IMR-90 (cell line): ENCODE measurements at regions not wholly inside any gene's neighbourhood (a gene's known extent, or its start where the extent isn't known, plus 50 kb on each side); places are given as distances from the start of the nearest gene placed in this dataset.
"Not testable (repeated sequence)": the region's sequence is repeated elsewhere in the genome, so short reads cannot be mapped to it uniquely, and the experiment has no call there.

Source experiments
- ATAC-seq: fragments of 200-7000 bp; cut with Tn5 transposase; 2 replicates; pipeline ENCODE4 v1.9.1; 2020; ENCODE audit warnings: low read depth, mild to moderate bottlenecking, moderate library complexity
- BruUV-seq: library from RNA; stranded (reverse); fragments of 400-500 nt; replicated peaks from 2 replicates; lab custom pipeline; 2021; lab: Mats Ljungman, UMichigan
- CTCF ChIA-PET: fragments of 300-600 bp; formaldehyde crosslinking; extraction: SDS; loops from one replicate; lab custom pipeline; 2021; ENCODE audit warnings: antibody characterized with exemption; lab: Yijun Ruan, JAX
- POLR2A ChIA-PET: fragments of 300-600 bp; sonication (Branson Sonifier 250); formaldehyde crosslinking; loops from one replicate; lab custom pipeline; 2022; ENCODE audit warnings: antibody characterized with exemption; ENCODE audit not compliant: unreplicated experiment; lab: Charles Lee
- DNase-seq: peaks from one replicate; pipeline ENCODE4 v3.0.0; 2013
- H2AFZ ChIP-seq: replicated peaks from 2 replicates; pipeline ENCODE3; 2013; ENCODE audit warnings: low read length, mild to moderate bottlenecking; ENCODE audit not compliant: poor library complexity
- H2AK5ac ChIP-seq: 2 replicates; pipeline ENCODE4 v1.6.1; 2013; ENCODE audit warnings: low read depth, low read length, inconsistent platforms
- H2AK9ac ChIP-seq: replicated peaks from 2 replicates; pipeline ENCODE3; 2013; ENCODE audit warnings: mild to moderate bottlenecking, low read depth, low read length, moderate library complexity; ENCODE audit not compliant: poor library complexity
- H2BK120ac ChIP-seq: 2 replicates; pipeline ENCODE4 v1.6.1; 2013; ENCODE audit warnings: low read depth, low read length, inconsistent platforms
- H2BK15ac ChIP-seq: 3 replicates; pipeline ENCODE4 v1.6.1; 2013; ENCODE audit warnings: low read depth, low read length, inconsistent platforms
- H2BK20ac ChIP-seq: 2 replicates; pipeline ENCODE4 v1.6.1; 2013; ENCODE audit warnings: low read depth, mild to moderate bottlenecking, inconsistent platforms, low read length, moderate library complexity
- H2BK5ac ChIP-seq: 2 replicates; pipeline ENCODE4 v1.6.1; 2013; ENCODE audit warnings: mild to moderate bottlenecking, low read depth, low read length, inconsistent platforms; ENCODE audit not compliant: poor library complexity, severe bottlenecking
- H3K14ac ChIP-seq: replicated peaks from 2 replicates; pipeline ENCODE4 v1.6.1; 2013; ENCODE audit warnings: low read depth, low read length, inconsistent platforms
- H3K18ac ChIP-seq: 2 replicates; pipeline ENCODE4 v1.6.1; 2013; ENCODE audit warnings: low read depth, low read length, control low read depth
- H3K23ac ChIP-seq: 2 replicates; pipeline ENCODE4 v1.6.1; 2013; ENCODE audit warnings: low read depth, low read length, inconsistent platforms
- H3K27ac ChIP-seq: 2 replicates; pipeline ENCODE4 v1.5.1; 2013; ENCODE audit warnings: mild to moderate bottlenecking, control low read depth, low read length; ENCODE audit not compliant: insufficient read depth
- H3K27me3 ChIP-seq: 2 replicates; pipeline ENCODE4 v1.6.1; 2013; ENCODE audit warnings: low read length; ENCODE audit not compliant: control insufficient read depth, insufficient read depth
- H3K36me3 ChIP-seq: 2 replicates; pipeline ENCODE4 v1.6.1; 2013; ENCODE audit warnings: low read length, mixed read lengths; ENCODE audit not compliant: control insufficient read depth, insufficient read depth
- H3K4ac ChIP-seq: 2 replicates; pipeline ENCODE4 v1.6.1; 2013; ENCODE audit warnings: low read depth, low read length, inconsistent platforms
- H3K4me1 ChIP-seq: 2 replicates; pipeline ENCODE4 v1.6.1; 2013; ENCODE audit warnings: low read length, mixed read lengths; ENCODE audit not compliant: control insufficient read depth, insufficient read depth
- H3K4me2 ChIP-seq: 2 replicates; pipeline ENCODE4 v1.6.1; 2013; ENCODE audit warnings: low read depth, mild to moderate bottlenecking, control low read depth, low read length, moderate library complexity
- H3K4me3 ChIP-seq: 2 replicates; pipeline ENCODE4 v1.5.1; 2013; ENCODE audit warnings: low read depth, mild to moderate bottlenecking, control low read depth, low read length, moderate library complexity; ENCODE audit not compliant: insufficient read depth
- H3K56ac ChIP-seq: 2 replicates; pipeline ENCODE4 v1.6.1; 2013; ENCODE audit warnings: low read length, inconsistent platforms; ENCODE audit not compliant: insufficient read depth; ENCODE audit errors: extremely low read depth
- H3K79me1 ChIP-seq, 2 experiments: 2 replicates each; pipeline ENCODE4 v1.6.1; 2013; ENCODE audit warnings: low read length in 2 of 2, inconsistent platforms in 1 of 2, low read depth in 1 of 2
- H3K9ac ChIP-seq: 2 replicates; pipeline ENCODE4 v1.6.1; 2013; ENCODE audit warnings: low read depth, low read length, control low read depth
- H3K9me1 ChIP-seq: 2 replicates; pipeline ENCODE4 v1.6.1; 2013; ENCODE audit warnings: low read length, inconsistent platforms; ENCODE audit not compliant: insufficient read depth
- H3K9me3 ChIP-seq: 2 replicates; pipeline ENCODE4 v1.6.1; 2013; ENCODE audit warnings: low read length; ENCODE audit not compliant: control insufficient read depth, insufficient read depth
- H4K20me1 ChIP-seq: 2 replicates; pipeline ENCODE4 v1.6.1; 2013; ENCODE audit warnings: low read length, inconsistent platforms; ENCODE audit not compliant: insufficient read depth
- H4K5ac ChIP-seq: 2 replicates; pipeline ENCODE4 v1.6.1; 2013; ENCODE audit warnings: mild to moderate bottlenecking, low read depth, low read length, control low read depth
- H4K8ac ChIP-seq, 2 experiments: 2 replicates each; pipeline ENCODE4 v1.6.1; 2013; ENCODE audit warnings: low read depth in 2 of 2, low read length in 2 of 2, control low read depth in 1 of 2, inconsistent platforms in 1 of 2
- H4K91ac ChIP-seq: 2 replicates; pipeline ENCODE4 v1.6.1; 2013; ENCODE audit warnings: low read depth, low read length, inconsistent platforms; ENCODE audit not compliant: insufficient read depth
- WGBS, 2 experiments: methylation state at CpG; one replicate each; pipeline versions ENCODE4 v1.1.5 to v1.1.7; 2013; ENCODE audit warnings: missing lambda C conversion rate in 2 of 2; ENCODE audit not compliant: insufficient read length in 1 of 2; ENCODE audit errors: extremely low coverage in 2 of 2; 5-methylcytosine and 5-hydroxymethylcytosine counted together
- dilution Hi-C: fragments of 300-500 bp; cut with HindIII; formaldehyde crosslinking; loops from one replicate; pipeline ENCODE4 v1.14.3; 2018; ENCODE audit warnings: low sequenced_read_pairs; ENCODE audit not compliant: unreplicated experiment
- in situ Hi-C: fragments of 300-500 bp; cut with MboI; formaldehyde crosslinking; loops from 3 replicates; pipeline ENCODE4 v1.14.3; 2019; ENCODE audit warnings: low sequenced_read_pairs, inconsistent platforms, mixed read lengths
- intact Hi-C: fragments of 100-400 bp; cut with micrococcal nuclease; formaldehyde crosslinking; loops from 2 replicates; pipeline ENCODE4 v1.10.0; 2022

GRCh38 chr13:72610251-72610891 is 117.1 kb downstream of the MZT1 start:
- H2AK9ac ChIP-seq, H3K27me3 ChIP-seq, POLR2A ChIA-PET, H2BK15ac ChIP-seq, BruUV-seq, ATAC-seq, H2BK5ac ChIP-seq, DNase-seq, H3K36me3 ChIP-seq, H4K8ac ChIP-seq, H3K9me3 ChIP-seq, H3K4me1 ChIP-seq, H3K9ac ChIP-seq, H4K5ac ChIP-seq, H3K23ac ChIP-seq, H2BK20ac ChIP-seq, H3K9me1 ChIP-seq, H2BK120ac ChIP-seq, H3K4me2 ChIP-seq, CTCF ChIA-PET, H2AFZ ChIP-seq, intact Hi-C loops, H3K18ac ChIP-seq, H3K14ac ChIP-seq, H4K91ac ChIP-seq, H4K20me1 ChIP-seq, dilution Hi-C loops, H3K56ac ChIP-seq, in situ Hi-C loops, H3K79me1 ChIP-seq, H3K4me3 ChIP-seq, H2AK5ac ChIP-seq, H3K4ac ChIP-seq, H3K27ac ChIP-seq: not testable (repeated sequence)
- WGBS, 2 experiments: 100% methylated on average over 1 of the region's 29 CpGs; no CpG with 5 or more reads in 1 of the 2 experiments
